ENCODE measurements at regions not wholly inside any gene's neighbourhood (a gene's known extent, or its start where the extent isn't known, plus 50 kb on each side); places are given as distances from the start of the nearest gene placed in this dataset.
"Not testable (repeated sequence)": the region's sequence is repeated elsewhere in the genome, so short reads cannot be mapped to it uniquely, and the experiment has no call there.

- DNase-seq, result no peak
Measured at GRCh38 chr1:245060684-245061374, 94.0 kb upstream of the KIF26B start.

GRCh38 chr1:245059806-245060424 is 94.9 kb upstream of the KIF26B start:
- no peak for DNase-seq

- DNase-seq, result no peak
Measured at GRCh38 chr1:245058882-245059281, 95.9 kb upstream of the KIF26B start.

- no peak for DNase-seq
Measured at GRCh38 chr1:245058436-245058835, 96.3 kb upstream of the KIF26B start.

- peak; percentile 16 for DNase-seq
Measured at GRCh38 chr1:245056913-245057312, 97.9 kb upstream of the KIF26B start.

GRCh38 chr1:245056296-245056695 is 98.5 kb upstream of the KIF26B start:
- DNase-seq, result not testable (repeated sequence)

- no peak for DNase-seq
Measured at GRCh38 chr1:245055752-245056151, 99.0 kb upstream of the KIF26B start.

- no peak for DNase-seq
Measured at GRCh38 chr1:245054507-245055270, 100.1 kb upstream of the KIF26B start.

- DNase-seq, result no peak
Measured at GRCh38 chr1:245054105-245054504, 100.7 kb upstream of the KIF26B start.

- DNase-seq, result no peak
Measured at GRCh38 chr1:245052258-245052657, 102.5 kb upstream of the KIF26B start.

GRCh38 chr1:245051349-245052221 is 103.2 kb upstream of the KIF26B start:
- peak; percentile 6 for DNase-seq

- no peak for DNase-seq
Measured at GRCh38 chr1:245046769-245047168, 108.0 kb upstream of the KIF26B start.

- no peak for DNase-seq
Measured at GRCh38 chr1:245046315-245046714, 108.5 kb upstream of the KIF26B start.

GRCh38 chr1:245045087-245045881 is 109.5 kb upstream of the KIF26B start:
- no peak for DNase-seq

GRCh38 chr1:245043611-245043940 is 111.2 kb upstream of the KIF26B start:
- DNase-seq, result no peak

GRCh38 chr1:245041058-245041698 is 113.6 kb upstream of the KIF26B start:
- DNase-seq, result no peak

GRCh38 chr1:245039196-245039595 is 115.6 kb upstream of the KIF26B start:
- DNase-seq, result no peak

GRCh38 chr1:245036102-245036501 is 118.7 kb upstream of the KIF26B start:
- no peak for DNase-seq

GRCh38 chr1:245031041-245031440 is 123.7 kb upstream of the KIF26B start:
- no peak for DNase-seq

GRCh38 chr1:245026247-245026646 is 128.5 kb upstream of the KIF26B start:
- no peak for DNase-seq

- no peak for DNase-seq
Measured at GRCh38 chr1:245025525-245025924, 129.3 kb upstream of the KIF26B start.

GRCh38 chr1:245023222-245023621 is 131.6 kb upstream of the KIF26B start:
- no peak for DNase-seq
